GM12878 (cell line): ENCODE measurements at regions not wholly inside any gene's neighbourhood (a gene's known extent, or its start where the extent isn't known, plus 50 kb on each side); places are given as distances from the start of the nearest gene placed in this dataset.

Experiments
- ATAC-seq: fragments of 200-7000 bp; cut with Tn5 transposase; 3 replicates; pipeline ENCODE4 v1.9.1; 2020; ENCODE audit warnings: mild to moderate bottlenecking, moderate library complexity
- BruUV-seq: library from RNA; stranded (reverse); fragments of 400-500 nt; replicated peaks from 2 replicates; lab custom pipeline; 2021; lab: Mats Ljungman, UMichigan
- CTCF ChIA-PET: fragments of 300-600 bp; sonication (Branson Sonifier 250); formaldehyde crosslinking; extraction: SDS; loops from one replicate; lab custom pipeline; 2021; ENCODE audit warnings: inconsistent platforms; lab: Yijun Ruan, JAX
- POLR2A ChIA-PET: fragments of 350-600 bp; formaldehyde crosslinking; extraction: SDS; loops from one replicate; lab custom pipeline; 2021; ENCODE audit warnings: inconsistent platforms; lab: Charles Lee
- RAD21 ChIA-PET: fragments of 300-600 bp; sonication (Branson Sonifier 250); formaldehyde crosslinking; loops from one replicate; lab custom pipeline; 2023; ENCODE audit warnings: antibody characterized with exemption; ENCODE audit not compliant: unreplicated experiment; lab: Charles Lee
- SMC1A ChIA-PET: fragments of 300-600 bp; sonication (Branson Sonifier 250); formaldehyde crosslinking; loops from one replicate; lab custom pipeline; 2023; ENCODE audit not compliant: unreplicated experiment, uncharacterized antibody; lab: Charles Lee
- DNase-seq: peaks from one replicate; pipeline ENCODE4 v3.0.0-alpha.2; 2011; ENCODE audit warnings: low read depth, low spot score
- FAIRE-seq: peaks from 3 replicates; lab custom pipeline; 2011; peaks lifted over from hg19 to GRCh38; lab: Jason Lieb, UNC
- H2AFZ ChIP-seq: 2 replicates; pipeline ENCODE4 v1.6.0; 2011; ENCODE audit warnings: low read depth, low read length, control low read depth; ENCODE audit not compliant: control insufficient read depth
- H3K27ac ChIP-seq: 2 replicates; pipeline ENCODE4 v1.5.1; 2011; ENCODE audit warnings: control low read depth; ENCODE audit not compliant: control insufficient read depth, insufficient read depth
- H3K27me3 ChIP-seq, 2 experiments: replicated peaks in 1 of 2; 2 replicates each; pipeline versions ENCODE4 v1.6.0 to v1.6.1; 2011; ENCODE audit warnings: low read length in 1 of 2; ENCODE audit not compliant: control insufficient read depth in 2 of 2, insufficient read depth in 2 of 2
- H3K36me3 ChIP-seq, 2 experiments: 2 replicates each; pipeline ENCODE4 v1.5.1; 2011; ENCODE audit warnings: low read length in 1 of 2; ENCODE audit not compliant: control insufficient read depth in 2 of 2, insufficient read depth in 2 of 2
- H3K4me1 ChIP-seq: 2 replicates; pipeline ENCODE4 v1.6.1; 2011; ENCODE audit warnings: mild to moderate bottlenecking, low read length, moderate library complexity, mixed read lengths; ENCODE audit not compliant: control insufficient read depth, insufficient read depth
- H3K4me2 ChIP-seq: 2 replicates; pipeline ENCODE4 v1.6.0; 2011; ENCODE audit warnings: control low read depth; ENCODE audit not compliant: control insufficient read depth, insufficient read depth
- H3K4me3 ChIP-seq: fragments of 200-600 bp; sonication (generic); 2 replicates; pipeline ENCODE4 v1.5.1; 2016
- H3K79me2 ChIP-seq: 2 replicates; pipeline ENCODE4 v1.6.0; 2011; ENCODE audit warnings: low read length; ENCODE audit not compliant: control insufficient read depth, insufficient read depth
- H3K9ac ChIP-seq: 2 replicates; pipeline ENCODE4 v1.8.0; 2011; ENCODE audit warnings: low read length, control low read depth, mixed read lengths; ENCODE audit not compliant: control insufficient read depth, insufficient read depth
- H3K9me3 ChIP-seq: replicated peaks from 3 replicates; pipeline ENCODE4 v1.5.1; 2011; ENCODE audit warnings: mild to moderate bottlenecking, low read length; ENCODE audit not compliant: control insufficient read depth, insufficient read depth
- H4K20me1 ChIP-seq: 2 replicates; pipeline ENCODE4 v1.6.0; 2011; ENCODE audit not compliant: control insufficient read depth, insufficient read depth
- BACH1 ChIP-seq: fragments of 450-650 bp; IDR thresholded peaks from 2 replicates; pipeline ENCODE4 v1.6.1; 2017; ENCODE audit warnings: mild to moderate bottlenecking, borderline replicate concordance
- CBX5 ChIP-seq: sonication (generic); IDR thresholded peaks from 2 replicates; pipeline ENCODE4 v1.6.1; 2016; ENCODE audit warnings: low read depth, moderate library complexity, mild to moderate bottlenecking, inconsistent platforms
- FOXM1 ChIP-seq: IDR thresholded peaks from 2 replicates; pipeline ENCODE4 v1.6.1; 2012; ENCODE audit warnings: low read depth, mild to moderate bottlenecking, inconsistent platforms, low read length, moderate library complexity
- MYB ChIP-seq: fragments of 150-350 bp; IDR thresholded peaks from 2 replicates; pipeline ENCODE4 v1.6.1; 2014; ENCODE audit warnings: mild to moderate bottlenecking, low read depth, low read length, borderline replicate concordance
- NRF1 ChIP-seq: conservative IDR thresholded peaks from 2 replicates; pipeline ENCODE4 v1.6.1; 2011; ENCODE audit warnings: mild to moderate bottlenecking, low read depth, low read length, improper control_type of control experiment
- PML ChIP-seq: IDR thresholded peaks from 2 replicates; pipeline ENCODE4 v1.6.1; 2012; ENCODE audit warnings: low read length, inconsistent platforms
- TARDBP ChIP-seq: IDR thresholded peaks from 2 replicates; pipeline ENCODE4 v1.6.1; 2016; ENCODE audit warnings: borderline replicate concordance
- YY1 ChIP-seq: IDR thresholded peaks from 2 replicates; pipeline ENCODE4 v1.6.1; 2011; ENCODE audit warnings: low read depth, mild to moderate bottlenecking, low read length
- ZBED1 ChIP-seq: IDR thresholded peaks from 2 replicates; pipeline ENCODE4 v1.6.1; 2016; ENCODE audit warnings: borderline replicate concordance
- WGBS: methylation state at CpG from one replicate; pipeline ENCODE4 v1.1.6; 2016; ENCODE audit warnings: low lambda C conversion rate; ENCODE audit not compliant: insufficient replicate concordance, insufficient coverage; ENCODE audit errors: missing lambda C conversion rate; 5-methylcytosine and 5-hydroxymethylcytosine counted together
- in situ Hi-C: fragments of 300-500 bp; cut with MboI; formaldehyde crosslinking; loops from 9 replicates; pipeline ENCODE4 v1.14.3; 2018; ENCODE audit warnings: mixed read lengths
- intact Hi-C: fragments of 100-400 bp; cut with micrococcal nuclease; formaldehyde crosslinking; loops from one replicate; pipeline ENCODE4 v1.14.2; 2022; ENCODE audit not compliant: unreplicated experiment
- TF ChIP-seq, protein P1 (sequence below): IDR thresholded peaks from 2 replicates; pipeline ENCODE4 v1.6.1; 2011; ENCODE audit warnings: low read depth, low read length, improper control_type of control experiment, borderline replicate concordance
- TF ChIP-seq, protein P2 (sequence below): IDR thresholded peaks from 2 replicates; pipeline ENCODE4 v1.6.1; 2011; ENCODE audit warnings: mild to moderate bottlenecking, low read depth, low read length, moderate library complexity; ENCODE audit not compliant: insufficient replicate concordance
- TF ChIP-seq, protein P3 (sequence below): fragments of 450-650 bp; IDR thresholded peaks from 2 replicates; pipeline ENCODE4 v1.6.1; 2017; ENCODE audit warnings: borderline replicate concordance

DNA sequence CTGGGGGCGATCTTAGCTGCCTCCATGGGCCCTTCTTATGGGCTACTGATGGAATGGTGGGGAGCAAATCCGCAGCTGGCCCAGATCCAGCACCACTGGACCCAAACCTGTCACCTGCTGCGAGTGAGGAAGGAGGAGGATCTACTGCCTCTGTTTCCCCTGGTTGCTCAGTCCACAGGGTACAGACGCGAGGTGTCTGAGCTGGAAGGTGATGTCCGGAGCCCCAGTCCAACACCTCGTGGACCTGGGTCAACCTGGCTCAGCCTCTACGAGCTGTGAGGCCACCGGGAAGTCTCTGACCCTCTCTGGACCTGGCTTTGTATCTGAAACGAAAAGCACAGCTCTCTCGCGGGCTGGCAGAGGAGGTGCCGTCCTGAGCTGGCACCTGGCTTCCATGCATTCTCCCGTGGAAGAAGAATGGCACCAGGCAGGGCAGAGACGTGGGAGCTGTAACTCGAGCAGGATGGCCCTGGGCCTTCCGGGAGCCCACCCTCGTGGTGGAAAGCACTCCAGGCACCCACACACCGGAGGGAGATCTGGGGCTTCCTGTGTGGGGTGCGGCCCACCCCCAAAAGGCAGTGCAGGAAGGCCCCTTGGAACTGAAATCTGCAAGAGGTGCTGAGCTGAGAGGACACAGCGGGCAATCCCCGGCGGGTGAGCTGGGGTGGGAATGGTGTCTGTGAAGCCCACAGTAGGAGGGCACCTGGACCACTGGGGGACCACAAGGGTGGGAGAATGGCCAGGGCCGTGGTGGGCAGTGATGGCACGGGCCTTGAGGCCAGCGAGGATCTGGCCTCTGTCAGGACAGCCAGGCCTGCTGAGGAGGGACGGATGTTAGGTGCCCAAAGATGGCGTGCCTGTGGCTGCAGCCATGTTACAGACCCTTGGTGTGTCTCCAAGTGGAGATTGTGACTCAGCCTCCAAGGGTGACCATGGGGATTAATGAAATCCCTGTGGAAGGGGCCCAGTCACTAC is 133.4 kb downstream of the OLFM1 start:
- POLR2A ChIA-PET: no interaction called here
- in situ Hi-C loops (no loop called here), intact Hi-C loops (no loop called here)
- ATAC-seq (no peak), DNase-seq (no peak), FAIRE-seq (no peak)
- Histone ChIP-seq H2AFZ (no peak overlapping the region), H3K9ac (no peak overlapping the region), H3K27me3 (peaks cover 0 to 2% of the 10 kb centered on the region in 2 experiments; a peak in 1 of 4 replicates), H4K20me1 (no peaks in the 10 kb centered on the region), H3K79me2 (no peaks in the 10 kb centered on the region), H3K4me2 (no peak overlapping the region), H3K4me1 (no peaks in the 10 kb centered on the region; the same call in 1 of the 2 replicates), H3K4me3 (no peak overlapping the region), H3K9me3 (no peaks in the 10 kb centered on the region; the same call in 2 of the 3 replicates), H3K36me3 (no peaks in the 10 kb centered on the region), H3K27ac (no peak overlapping the region)
- no TSS peak for BruUV-seq
- SMC1A ChIA-PET: no interaction called here
- 23% methylated on average over 28 of the region's 28 CpGs for WGBS
- CTCF ChIA-PET: no interaction called here
- TF ChIP-seq PML (no peak), FOXM1 (no peak), ZBED1 (no peak), NRF1 (no peak), CBX5 (no peak), MYB (no peak), YY1 (no peak), TARDBP (no peak), BACH1 (no peak)
- TF ChIP-seq, protein P1, sequence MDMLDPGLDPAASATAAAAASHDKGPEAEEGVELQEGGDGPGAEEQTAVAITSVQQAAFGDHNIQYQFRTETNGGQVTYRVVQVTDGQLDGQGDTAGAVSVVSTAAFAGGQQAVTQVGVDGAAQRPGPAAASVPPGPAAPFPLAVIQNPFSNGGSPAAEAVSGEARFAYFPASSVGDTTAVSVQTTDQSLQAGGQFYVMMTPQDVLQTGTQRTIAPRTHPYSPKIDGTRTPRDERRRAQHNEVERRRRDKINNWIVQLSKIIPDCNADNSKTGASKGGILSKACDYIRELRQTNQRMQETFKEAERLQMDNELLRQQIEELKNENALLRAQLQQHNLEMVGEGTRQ: no peak
- TF ChIP-seq, protein P2, sequence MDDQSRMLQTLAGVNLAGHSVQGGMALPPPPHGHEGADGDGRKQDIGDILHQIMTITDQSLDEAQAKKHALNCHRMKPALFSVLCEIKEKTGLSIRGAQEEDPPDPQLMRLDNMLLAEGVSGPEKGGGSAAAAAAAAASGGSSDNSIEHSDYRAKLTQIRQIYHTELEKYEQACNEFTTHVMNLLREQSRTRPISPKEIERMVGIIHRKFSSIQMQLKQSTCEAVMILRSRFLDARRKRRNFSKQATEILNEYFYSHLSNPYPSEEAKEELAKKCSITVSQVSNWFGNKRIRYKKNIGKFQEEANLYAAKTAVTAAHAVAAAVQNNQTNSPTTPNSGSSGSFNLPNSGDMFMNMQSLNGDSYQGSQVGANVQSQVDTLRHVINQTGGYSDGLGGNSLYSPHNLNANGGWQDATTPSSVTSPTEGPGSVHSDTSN: no peak
- TF ChIP-seq, protein P3, sequence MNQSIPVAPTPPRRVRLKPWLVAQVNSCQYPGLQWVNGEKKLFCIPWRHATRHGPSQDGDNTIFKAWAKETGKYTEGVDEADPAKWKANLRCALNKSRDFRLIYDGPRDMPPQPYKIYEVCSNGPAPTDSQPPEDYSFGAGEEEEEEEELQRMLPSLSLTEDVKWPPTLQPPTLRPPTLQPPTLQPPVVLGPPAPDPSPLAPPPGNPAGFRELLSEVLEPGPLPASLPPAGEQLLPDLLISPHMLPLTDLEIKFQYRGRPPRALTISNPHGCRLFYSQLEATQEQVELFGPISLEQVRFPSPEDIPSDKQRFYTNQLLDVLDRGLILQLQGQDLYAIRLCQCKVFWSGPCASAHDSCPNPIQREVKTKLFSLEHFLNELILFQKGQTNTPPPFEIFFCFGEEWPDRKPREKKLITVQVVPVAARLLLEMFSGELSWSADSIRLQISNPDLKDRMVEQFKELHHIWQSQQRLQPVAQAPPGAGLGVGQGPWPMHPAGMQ: no peak
- RAD21 ChIA-PET: no interaction called here
